DOHH2 (cell line): ENCODE measurements at regions not wholly inside any gene's neighbourhood (a gene's known extent, or its start where the extent isn't known, plus 50 kb on each side); places are given as distances from the start of the nearest gene placed in this dataset.

Experiments used
- H3F3A ChIP-seq: fragments of 200-600 bp; sonication (generic), shearing (Covaris generic); 2 replicates; pipeline ENCODE4 v1.6.0; 2016; ENCODE audit warnings: antibody characterized with exemption, mild to moderate bottlenecking; ENCODE audit not compliant: control insufficient read depth, insufficient read depth
- H3K27ac ChIP-seq: fragments of 200-600 bp; sonication (generic); 2 replicates; pipeline ENCODE4 v1.5.1; 2014; ENCODE audit warnings: low read depth, mild to moderate bottlenecking, low read length, moderate library complexity
- H3K27me3 ChIP-seq: fragments of 200-600 bp; sonication (generic); 2 replicates; pipeline ENCODE4 v1.6.1; 2014; ENCODE audit warnings: mild to moderate bottlenecking, low read length, mixed read lengths; ENCODE audit not compliant: control insufficient read depth
- H3K36me3 ChIP-seq: fragments of 200-600 bp; sonication (generic); 2 replicates; pipeline ENCODE4 v1.6.1; 2014; ENCODE audit warnings: mild to moderate bottlenecking, low read length, moderate library complexity, mixed read lengths; ENCODE audit not compliant: control insufficient read depth
- H3K4me1 ChIP-seq: fragments of 200-600 bp; sonication (generic); 2 replicates; pipeline ENCODE4 v1.6.1; 2014; ENCODE audit warnings: mild to moderate bottlenecking, low read length, mixed read lengths; ENCODE audit not compliant: control insufficient read depth
- H3K4me2 ChIP-seq: fragments of 200-600 bp; sonication (generic); 2 replicates; pipeline ENCODE4 v1.6.0; 2014; ENCODE audit warnings: mild to moderate bottlenecking, low read length, moderate library complexity
- H3K4me3 ChIP-seq: fragments of 200-600 bp; sonication (generic); 2 replicates; pipeline ENCODE4 v1.5.1; 2014; ENCODE audit warnings: mild to moderate bottlenecking, low read length, mixed read lengths
- H3K79me2 ChIP-seq: fragments of 200-600 bp; sonication (generic); 2 replicates; pipeline ENCODE4 v1.6.1; 2014; ENCODE audit warnings: mild to moderate bottlenecking, low read length, mixed read lengths; ENCODE audit not compliant: control insufficient read depth
- H3K9me2 ChIP-seq: fragments of 200-600 bp; sonication (generic); replicated peaks from 2 replicates; pipeline ENCODE4 v1.6.1; 2014; ENCODE audit warnings: mild to moderate bottlenecking, low read length, mixed read lengths; ENCODE audit not compliant: control insufficient read depth
- H3K9me3 ChIP-seq: fragments of 200-600 bp; sonication (generic); 2 replicates; pipeline ENCODE4 v1.6.1; 2014; ENCODE audit warnings: antibody characterized with exemption, low read length, mixed read lengths; ENCODE audit not compliant: control insufficient read depth, insufficient read depth
- H4K20me1 ChIP-seq: fragments of 200-600 bp; sonication (generic); 2 replicates; pipeline ENCODE4 v1.6.0; 2014; ENCODE audit warnings: low read depth, mild to moderate bottlenecking, antibody characterized with exemption, low read length, moderate library complexity; ENCODE audit not compliant: control insufficient read depth, insufficient read depth
- CTCF ChIP-seq: fragments of 200-600 bp; sonication (generic); IDR thresholded peaks from one replicate; pipeline ENCODE4 v1.5.1; 2014; ENCODE audit warnings: antibody characterized with exemption, mild to moderate bottlenecking, low read depth, low read length; ENCODE audit not compliant: poor library complexity, severe bottlenecking
- EZH2phosphoT487 ChIP-seq: fragments of 200-600 bp; sonication (generic); IDR thresholded peaks from 2 replicates; pipeline ENCODE4 v1.6.1; 2017; ENCODE audit warnings: borderline replicate concordance, mild to moderate bottlenecking, antibody characterized with exemption, low read length, moderate library complexity, mixed read lengths

GRCh38 chrX:40244980-40245379, 147.2 kb upstream of the BCOR start:
- H3K9me2 ChIP-seq = no peaks in the 10 kb centered on the region
- H3F3A ChIP-seq = no peaks in the 10 kb centered on the region
- H3K9me3 ChIP-seq = no peaks in the 10 kb centered on the region
- no peaks in the 10 kb centered on the region for H3K4me1 ChIP-seq
- no peaks in the 10 kb centered on the region for H3K36me3 ChIP-seq
- no peaks in the 10 kb centered on the region for H3K27me3 ChIP-seq
- no peak overlapping the region for H3K4me3 ChIP-seq
- no peak overlapping the region for H3K4me2 ChIP-seq
- no peaks in the 10 kb centered on the region for H4K20me1 ChIP-seq
- no peak overlapping the region for H3K27ac ChIP-seq
- H3K79me2 ChIP-seq = no peaks in the 10 kb centered on the region
- TF ChIP-seq CTCF (no peak), EZH2phosphoT487 (no peak)

GRCh38 chrX:40243755-40244515, 146.2 kb upstream of the BCOR start:
- Histone ChIP-seq H3K79me2 (no peaks in the 10 kb centered on the region), H3K4me2 (no peak overlapping the region), H3K36me3 (no peaks in the 10 kb centered on the region), H3K9me3 (no peaks in the 10 kb centered on the region), H3K27ac (no peak overlapping the region), H3K4me1 (no peaks in the 10 kb centered on the region), H4K20me1 (no peaks in the 10 kb centered on the region), H3K4me3 (no peak overlapping the region), H3K27me3 (no peaks in the 10 kb centered on the region), H3K9me2 (no peaks in the 10 kb centered on the region), H3F3A (no peaks in the 10 kb centered on the region)
- no peak for TF ChIP-seq EZH2phosphoT487
- no peak for TF ChIP-seq CTCF

- Histone ChIP-seq H3K79me2 (no peaks in the 10 kb centered on the region), H3K4me1 (no peaks in the 10 kb centered on the region), H3K27ac (no peak overlapping the region), H3K9me2 (no peaks in the 10 kb centered on the region), H4K20me1 (no peaks in the 10 kb centered on the region), H3K4me3 (no peak overlapping the region), H3K4me2 (no peak overlapping the region), H3F3A (no peaks in the 10 kb centered on the region), H3K36me3 (no peaks in the 10 kb centered on the region), H3K27me3 (peaks cover 3% of the 10 kb centered on the region; the same call in 1 of the 2 replicates), H3K9me3 (no peaks in the 10 kb centered on the region)
- no peak for TF ChIP-seq CTCF
- TF ChIP-seq EZH2phosphoT487 = no peak
Measured at GRCh38 chrX:40240844-40241243, 143.1 kb upstream of the BCOR start.
